ENCODE measurements at regions not wholly inside any gene's neighbourhood (a gene's known extent, or its start where the extent isn't known, plus 50 kb on each side); places are given as distances from the start of the nearest gene placed in this dataset.

- Mint-ChIP-seq H3K4me1 (ENCODE audit: low read depth in 2 of 2) (no peaks in the 10 kb centered on the region), H3K36me3 (peaks cover 11% of the 10 kb centered on the region), H3K27me3 (no peaks in the 10 kb centered on the region), H3K27ac (no peak overlapping the region), H3K4me3 (no peak overlapping the region), H3K9me3 (peaks cover 21% of the 10 kb centered on the region)
- no peak for ATAC-seq
- no peak for DNase-seq (ENCODE audit: low spot score)
Measured at GRCh38 chr1:217373761-217374701, 256.9 kb downstream of the GPATCH2 start.

- H3K4me3 Mint-ChIP-seq: no peak overlapping the region
- peaks cover 3% of the 10 kb centered on the region for H3K36me3 Mint-ChIP-seq
- H3K4me1 Mint-ChIP-seq (ENCODE audit: low read depth in 2 of 2): no peaks in the 10 kb centered on the region
- no peaks in the 10 kb centered on the region for H3K27me3 Mint-ChIP-seq
- DNase-seq (ENCODE audit: low spot score) (no peak), ATAC-seq (no peak)
- peaks cover 14% of the 10 kb centered on the region for H3K9me3 Mint-ChIP-seq
- no peak overlapping the region for H3K27ac Mint-ChIP-seq
Measured at GRCh38 chr1:217372049-217372970, 258.6 kb downstream of the GPATCH2 start.

- Mint-ChIP-seq H3K27ac (no peak overlapping the region), H3K4me1 (ENCODE audit: low read depth in 2 of 2) (no peaks in the 10 kb centered on the region), H3K27me3 (no peaks in the 10 kb centered on the region), H3K9me3 (peaks cover 9% of the 10 kb centered on the region), H3K4me3 (no peak overlapping the region), H3K36me3 (no peaks in the 10 kb centered on the region)
- DNase-seq (ENCODE audit: low spot score): no peak
- ATAC-seq: no peak
Measured at GRCh38 chr1:217370757-217371156, 260.1 kb downstream of the GPATCH2 start.

GRCh38 chr1:217369996-217370551 is 260.8 kb downstream of the GPATCH2 start:
- no peaks in the 10 kb centered on the region for H3K4me1 Mint-ChIP-seq (ENCODE audit: low read depth in 2 of 2)
- no peak overlapping the region for H3K4me3 Mint-ChIP-seq
- H3K27me3 Mint-ChIP-seq: no peaks in the 10 kb centered on the region
- DNase-seq (ENCODE audit: low spot score): no peak
- ATAC-seq: no peak
- H3K36me3 Mint-ChIP-seq: no peaks in the 10 kb centered on the region
- no peak overlapping the region for H3K27ac Mint-ChIP-seq
- peaks cover 8% of the 10 kb centered on the region for H3K9me3 Mint-ChIP-seq

- Mint-ChIP-seq H3K4me1 (ENCODE audit: low read depth in 2 of 2) (no peaks in the 10 kb centered on the region), H3K36me3 (no peaks in the 10 kb centered on the region), H3K27ac (no peak overlapping the region), H3K9me3 (peaks cover 8% of the 10 kb centered on the region), H3K4me3 (no peak overlapping the region), H3K27me3 (no peaks in the 10 kb centered on the region)
- ATAC-seq (no peak), DNase-seq (ENCODE audit: low spot score) (no peak)
Measured at GRCh38 chr1:217369271-217369981, 261.5 kb downstream of the GPATCH2 start.

- ATAC-seq (no peak), DNase-seq (ENCODE audit: low spot score) (no peak)
- Mint-ChIP-seq H3K36me3 (no peaks in the 10 kb centered on the region), H3K9me3 (peaks cover 5% of the 10 kb centered on the region), H3K27ac (no peak overlapping the region), H3K4me3 (no peak overlapping the region), H3K4me1 (ENCODE audit: low read depth in 2 of 2) (no peaks in the 10 kb centered on the region), H3K27me3 (no peaks in the 10 kb centered on the region)
Measured at GRCh38 chr1:217364220-217364619, 266.7 kb downstream of the GPATCH2 start.

- ATAC-seq: no peak
- no peak for DNase-seq (ENCODE audit: low spot score)
- peaks cover 4% of the 10 kb centered on the region for H3K9me3 Mint-ChIP-seq
- H3K27ac Mint-ChIP-seq: no peak overlapping the region
- no peak overlapping the region for H3K4me3 Mint-ChIP-seq
- H3K27me3 Mint-ChIP-seq: no peaks in the 10 kb centered on the region
- no peaks in the 10 kb centered on the region for H3K4me1 Mint-ChIP-seq (ENCODE audit: low read depth in 2 of 2)
- no peaks in the 10 kb centered on the region for H3K36me3 Mint-ChIP-seq
Measured at GRCh38 chr1:217363319-217363718, 267.6 kb downstream of the GPATCH2 start.

GRCh38 chr1:217360510-217360909 is 270.4 kb downstream of the GPATCH2 start:
- Mint-ChIP-seq H3K36me3 (no peaks in the 10 kb centered on the region), H3K4me3 (no peak overlapping the region), H3K4me1 (ENCODE audit: low read depth in 2 of 2) (no peaks in the 10 kb centered on the region), H3K27me3 (no peaks in the 10 kb centered on the region), H3K9me3 (peaks cover 7% of the 10 kb centered on the region), H3K27ac (no peak overlapping the region)
- ATAC-seq (no peak), DNase-seq (ENCODE audit: low spot score) (no peak)

GRCh38 chr1:217354895-217355294 is 276.0 kb downstream of the GPATCH2 start:
- ATAC-seq (no peak), DNase-seq (ENCODE audit: low spot score) (no peak)
- no peaks in the 10 kb centered on the region for H3K4me1 Mint-ChIP-seq (ENCODE audit: low read depth in 2 of 2)
- no peaks in the 10 kb centered on the region for H3K27me3 Mint-ChIP-seq
- H3K27ac Mint-ChIP-seq: no peak overlapping the region
- H3K9me3 Mint-ChIP-seq: peaks cover 25% of the 10 kb centered on the region
- no peak overlapping the region for H3K4me3 Mint-ChIP-seq
- H3K36me3 Mint-ChIP-seq: no peaks in the 10 kb centered on the region

GRCh38 chr1:217348960-217349664 is 281.8 kb downstream of the GPATCH2 start:
- ATAC-seq (no peak), DNase-seq (ENCODE audit: low spot score) (no peak)
- Mint-ChIP-seq H3K4me1 (ENCODE audit: low read depth in 2 of 2) (no peaks in the 10 kb centered on the region), H3K9me3 (peaks cover 19% of the 10 kb centered on the region), H3K27me3 (no peaks in the 10 kb centered on the region), H3K27ac (no peak overlapping the region), H3K4me3 (no peak overlapping the region), H3K36me3 (no peaks in the 10 kb centered on the region)

GRCh38 chr1:217344712-217345111 is 286.2 kb downstream of the GPATCH2 start:
- H3K27me3 Mint-ChIP-seq: no peaks in the 10 kb centered on the region
- no peak overlapping the region for H3K4me3 Mint-ChIP-seq
- H3K36me3 Mint-ChIP-seq: no peaks in the 10 kb centered on the region
- H3K27ac Mint-ChIP-seq: no peak overlapping the region
- no peak for ATAC-seq
- no peaks in the 10 kb centered on the region for H3K4me1 Mint-ChIP-seq (ENCODE audit: low read depth in 2 of 2)
- DNase-seq (ENCODE audit: low spot score): no peak
- H3K9me3 Mint-ChIP-seq: peaks cover 10% of the 10 kb centered on the region

- Mint-ChIP-seq H3K4me3 (no peak overlapping the region), H3K27me3 (no peaks in the 10 kb centered on the region), H3K4me1 (ENCODE audit: low read depth in 2 of 2) (no peaks in the 10 kb centered on the region), H3K36me3 (no peaks in the 10 kb centered on the region), H3K9me3 (peaks cover 10% of the 10 kb centered on the region), H3K27ac (no peak overlapping the region)
- DNase-seq (ENCODE audit: low spot score) (no peak), ATAC-seq (no peak)
Measured at GRCh38 chr1:217343907-217344306, 287.0 kb downstream of the GPATCH2 start.

GRCh38 chr1:217342105-217342504 is 288.8 kb downstream of the GPATCH2 start:
- Mint-ChIP-seq H3K4me1 (ENCODE audit: low read depth in 2 of 2) (no peaks in the 10 kb centered on the region), H3K9me3 (peaks cover 17% of the 10 kb centered on the region)

More at GRCh38 chr1:217342105-217342504, 288.8 kb downstream of the GPATCH2 start:
- Mint-ChIP-seq H3K36me3 (no peaks in the 10 kb centered on the region), H3K27me3 (no peaks in the 10 kb centered on the region), H3K27ac (no peak overlapping the region), H3K4me3 (no peak overlapping the region)
- DNase-seq (ENCODE audit: low spot score) (no peak), ATAC-seq (no peak)

All from natural killer cell treated with Interleukin-12 subunit alpha and Interleukin-12 subunit beta and Interleukin-15 and Interleukin-18, amount 100 ng/mL, for 72 hours (primary cell).